CD4-positive, alpha-beta T cell treated with Interleukin-15 for 4 hours (primary cell): ENCODE measurements at regions not wholly inside any gene's neighbourhood (a gene's known extent, or its start where the extent isn't known, plus 50 kb on each side); places are given as distances from the start of the nearest gene placed in this dataset.
"Not testable (repeated sequence)": the region's sequence is repeated elsewhere in the genome, so short reads cannot be mapped to it uniquely, and the experiment has no call there.

Experiments used
- DNase-seq: peaks from one replicate; pipeline ENCODE4 v3.0.0-alpha.2; 2020; ENCODE audit warnings: low spot score

- DNase-seq = no peak
Observed at GRCh38 chr10:8600192-8600591, 545.7 kb downstream of the GATA3 start.

- DNase-seq = no peak
Observed at GRCh38 chr10:8602821-8603220, 548.3 kb downstream of the GATA3 start.

GRCh38 chr10:8614054-8614565 lies 559.6 kb downstream of the GATA3 start:
- DNase-seq = no peak

GRCh38 chr10:8615118-8615517 lies 560.6 kb downstream of the GATA3 start:
- DNase-seq = no peak

GRCh38 chr10:8616166-8616565 lies 561.7 kb downstream of the GATA3 start:
- DNase-seq = no peak

GRCh38 chr10:8617792-8618191 lies 563.3 kb downstream of the GATA3 start:
- no peak for DNase-seq

GRCh38 chr10:8618834-8619233 lies 564.3 kb downstream of the GATA3 start:
- DNase-seq = no peak

GRCh38 chr10:8628351-8628750 lies 573.9 kb downstream of the GATA3 start:
- no peak for DNase-seq

GRCh38 chr10:8633909-8634308 lies 579.4 kb downstream of the GATA3 start:
- no peak for DNase-seq

- no peak for DNase-seq
Observed at GRCh38 chr10:8636371-8636770, 581.9 kb downstream of the GATA3 start.

GRCh38 chr10:8637640-8638039 lies 583.2 kb downstream of the GATA3 start:
- no peak for DNase-seq

- DNase-seq = no peak
Observed at GRCh38 chr10:8638088-8638672, 583.7 kb downstream of the GATA3 start.

- DNase-seq = no peak
Observed at GRCh38 chr10:8639486-8640185, 585.1 kb downstream of the GATA3 start.

- DNase-seq = no peak
Observed at GRCh38 chr10:8640301-8640700, 585.8 kb downstream of the GATA3 start.

GRCh38 chr10:8640878-8641277 lies 586.4 kb downstream of the GATA3 start:
- no peak for DNase-seq

- no peak for DNase-seq
Observed at GRCh38 chr10:8656261-8656660, 601.8 kb downstream of the GATA3 start.

- no peak for DNase-seq
Observed at GRCh38 chr10:8659982-8660381, 605.5 kb downstream of the GATA3 start.

GRCh38 chr10:8661886-8662285 lies 607.4 kb downstream of the GATA3 start:
- no peak for DNase-seq

- no peak for DNase-seq
Observed at GRCh38 chr10:8663131-8663530, 608.6 kb downstream of the GATA3 start.

- no peak for DNase-seq
Observed at GRCh38 chr10:8665322-8665721, 610.8 kb downstream of the GATA3 start.

- DNase-seq = no peak
Observed at GRCh38 chr10:8670461-8670860, 616.0 kb downstream of the GATA3 start.

GRCh38 chr10:8674230-8674629 lies 619.7 kb downstream of the GATA3 start:
- DNase-seq = no peak

GRCh38 chr10:8677642-8678041 lies 623.2 kb downstream of the GATA3 start:
- DNase-seq = no peak

- not testable (repeated sequence) for DNase-seq
Observed at GRCh38 chr10:8684916-8685315, 630.4 kb downstream of the GATA3 start.
